HG03108 (cell line): ENCODE measurements at regions not wholly inside any gene's neighbourhood (a gene's known extent, or its start where the extent isn't known, plus 50 kb on each side); places are given as distances from the start of the nearest gene placed in this dataset.
"Not testable (repeated sequence)": the region's sequence is repeated elsewhere in the genome, so short reads cannot be mapped to it uniquely, and the experiment has no call there.

Source experiments
- ATAC-seq: cut with Tn5 transposase; IDR thresholded peaks from one replicate; pipeline ENCODE4 v1.9.1; 2021; ENCODE audit warnings: moderate library complexity; ENCODE audit not compliant: unreplicated experiment

DNA sequence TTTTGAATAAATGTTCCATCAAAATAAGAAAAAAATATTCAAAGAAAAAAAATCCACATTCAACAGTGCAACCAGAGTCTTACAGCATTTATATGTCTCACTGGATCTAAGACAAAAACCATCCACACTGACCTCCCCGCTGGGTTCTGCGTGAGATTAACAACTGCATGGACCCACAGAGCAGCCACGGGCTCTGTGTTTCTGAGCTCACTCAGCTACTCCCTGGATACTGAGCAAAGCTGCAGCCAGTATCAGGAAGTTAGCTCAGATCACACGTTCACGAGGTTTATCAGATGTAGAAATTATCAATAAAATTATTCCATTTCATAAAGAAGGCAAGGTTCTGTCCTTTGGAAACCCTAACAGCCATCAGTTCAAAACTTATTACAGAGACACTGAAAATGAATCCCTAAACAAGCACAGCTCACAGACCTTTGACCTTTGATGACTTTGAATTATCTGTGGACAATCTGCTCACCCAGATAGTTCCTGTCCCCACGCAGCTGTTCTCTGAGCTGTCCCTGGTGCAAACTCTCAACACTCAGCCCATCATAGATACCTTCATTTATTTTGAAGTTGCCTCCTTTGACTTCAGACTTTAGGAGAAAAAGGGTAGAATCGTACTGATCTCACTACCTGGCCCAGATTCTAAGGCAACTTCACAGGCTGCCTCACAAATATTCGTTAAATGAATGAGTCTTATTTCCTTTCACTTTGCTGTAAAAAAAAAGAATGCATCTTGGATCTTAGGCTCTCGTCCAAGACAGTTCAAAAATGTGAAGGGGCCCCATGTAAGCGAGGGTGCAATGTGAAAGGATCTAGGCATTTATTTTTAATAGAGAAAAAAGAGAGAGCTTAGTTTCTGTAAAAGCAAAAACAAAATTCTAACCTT lies 67.7 kb upstream of the SVIL start:
- no peak for ATAC-seq

DNA sequence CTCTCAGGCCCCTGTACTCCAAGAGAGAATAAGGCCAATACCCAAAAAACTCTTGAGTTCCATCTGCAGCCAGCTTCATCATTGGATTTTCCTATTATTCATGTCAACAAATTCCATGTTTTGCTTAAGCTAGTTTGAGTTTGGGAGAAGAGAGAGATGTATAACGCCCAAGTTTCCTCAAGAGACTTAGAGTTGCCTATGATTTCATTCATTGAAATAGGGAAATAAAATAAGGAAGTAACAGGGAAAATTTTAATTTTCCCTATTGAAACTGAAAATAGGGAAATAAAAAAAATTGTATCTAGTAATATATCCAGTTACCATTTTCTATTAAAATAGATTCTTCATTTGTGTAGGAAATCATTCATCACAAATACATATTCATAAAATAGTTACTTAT lies 66.5 kb upstream of the SVIL start:
- ATAC-seq: no peak

DNA sequence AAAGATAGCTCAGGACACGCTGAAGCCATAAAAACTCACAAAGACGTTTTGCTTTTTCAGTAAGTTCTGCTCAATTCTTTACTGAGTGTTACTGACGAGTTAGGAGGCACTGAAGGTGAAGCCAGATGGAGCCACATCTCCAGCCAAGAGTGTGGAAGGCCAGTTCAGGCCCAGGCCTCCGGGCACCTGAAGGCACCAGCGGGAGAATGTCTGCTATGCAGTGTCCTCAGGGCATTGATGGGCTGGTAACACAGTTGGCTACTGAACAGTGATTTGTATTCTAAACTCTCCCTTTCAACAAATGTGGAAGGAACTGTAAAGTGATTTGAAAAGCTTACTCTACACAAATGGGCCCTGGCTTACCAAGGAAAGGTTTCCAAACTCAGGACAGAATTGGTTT lies 64.8 kb upstream of the SVIL start:
- ATAC-seq: no peak

DNA sequence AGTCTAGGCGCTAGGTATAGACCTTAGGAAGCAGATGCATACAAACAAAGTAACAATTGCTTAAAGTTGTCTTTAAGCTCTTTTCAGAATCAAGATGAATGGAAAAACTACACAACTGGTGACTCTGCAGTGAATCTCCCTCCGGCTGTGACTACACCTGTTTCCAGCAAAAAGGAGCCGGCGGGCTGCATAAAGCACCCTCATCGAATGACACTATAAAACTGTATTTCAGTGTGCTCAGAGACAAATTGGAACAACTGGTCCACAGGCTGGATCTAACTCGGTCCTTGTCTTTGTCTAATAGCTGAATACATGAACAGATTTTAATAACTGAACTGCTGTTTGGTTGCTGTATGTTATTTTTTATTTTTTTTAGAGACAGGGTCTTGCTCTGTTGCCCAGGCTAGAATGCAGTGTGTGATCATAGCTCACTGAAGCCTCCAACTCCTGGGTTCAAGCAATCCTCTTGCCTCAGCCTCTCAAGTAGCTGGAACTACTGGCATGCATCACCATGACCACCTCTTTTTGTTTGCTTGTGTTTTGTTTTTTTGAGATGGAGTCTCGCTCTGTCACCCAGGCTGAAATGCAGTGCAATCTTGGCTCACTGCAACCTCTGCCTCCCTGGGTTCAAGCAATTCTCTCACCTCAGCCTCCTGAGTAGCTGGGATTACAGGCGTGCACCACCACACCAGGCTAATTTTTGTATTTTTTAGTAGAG lies 64.2 kb upstream of the SVIL start:
- ATAC-seq: no peak

DNA sequence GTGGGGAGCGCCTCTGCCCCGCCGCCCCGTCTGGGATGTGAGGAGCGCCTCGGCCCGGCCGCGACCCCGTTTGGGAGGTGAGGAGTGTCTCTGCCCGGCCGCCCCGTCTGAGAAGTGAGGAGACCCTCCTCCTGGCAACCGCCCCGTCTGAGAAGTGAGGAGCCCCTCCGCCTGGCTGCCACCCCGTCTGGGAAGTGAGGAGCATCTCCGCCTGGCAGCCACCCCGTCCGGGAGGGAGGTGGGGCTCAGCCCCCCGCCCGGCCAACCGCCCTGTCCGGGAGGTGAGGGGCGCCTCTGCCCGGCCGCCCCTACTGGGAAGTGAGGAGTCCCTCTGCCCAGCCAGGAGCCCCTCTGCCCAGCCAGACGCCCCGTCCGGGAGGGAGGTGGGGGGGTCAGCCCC lies 61.8 kb upstream of the SVIL start:
- ATAC-seq: not testable (repeated sequence)

DNA sequence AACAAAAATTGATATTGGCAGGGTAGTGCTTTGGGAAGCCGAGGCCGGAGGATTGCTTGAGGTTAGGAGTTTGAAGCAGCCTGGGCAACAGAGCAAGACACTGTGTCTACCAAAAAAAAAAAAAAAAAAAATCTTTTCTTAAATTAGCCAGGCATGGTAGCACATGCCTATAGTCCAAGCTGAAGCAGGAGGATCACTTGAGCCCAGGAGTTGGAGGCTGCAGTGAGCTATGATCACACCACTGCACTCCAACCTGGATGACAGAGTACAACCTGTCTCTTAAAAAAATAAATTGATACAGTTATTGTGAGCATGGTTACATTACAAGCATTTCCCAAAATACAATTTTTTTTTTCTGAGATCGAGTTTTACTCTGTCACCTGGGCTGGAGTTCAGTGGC lies 59.4 kb upstream of the SVIL start:
- no peak for ATAC-seq

DNA sequence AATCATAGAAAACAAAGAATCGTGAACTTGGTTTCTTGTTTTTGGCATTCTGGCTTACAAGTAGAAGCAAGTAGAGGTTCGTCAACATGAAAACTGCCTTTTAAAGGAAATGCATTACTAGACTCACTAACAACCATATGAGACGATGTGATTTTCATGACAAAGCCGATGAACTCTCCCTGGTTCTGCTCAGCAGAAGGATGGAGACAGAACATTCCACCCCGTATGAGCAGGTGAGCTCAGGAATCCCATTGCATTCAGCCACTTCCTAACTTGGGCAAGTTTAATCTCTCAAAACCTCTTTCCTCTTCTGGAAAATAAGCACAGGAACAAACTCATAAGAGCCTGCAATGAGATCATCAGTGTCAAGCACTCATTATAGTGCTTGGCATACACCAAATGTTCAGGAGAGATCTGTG lies 57.4 kb upstream of the SVIL start:
- ATAC-seq: no peak

DNA sequence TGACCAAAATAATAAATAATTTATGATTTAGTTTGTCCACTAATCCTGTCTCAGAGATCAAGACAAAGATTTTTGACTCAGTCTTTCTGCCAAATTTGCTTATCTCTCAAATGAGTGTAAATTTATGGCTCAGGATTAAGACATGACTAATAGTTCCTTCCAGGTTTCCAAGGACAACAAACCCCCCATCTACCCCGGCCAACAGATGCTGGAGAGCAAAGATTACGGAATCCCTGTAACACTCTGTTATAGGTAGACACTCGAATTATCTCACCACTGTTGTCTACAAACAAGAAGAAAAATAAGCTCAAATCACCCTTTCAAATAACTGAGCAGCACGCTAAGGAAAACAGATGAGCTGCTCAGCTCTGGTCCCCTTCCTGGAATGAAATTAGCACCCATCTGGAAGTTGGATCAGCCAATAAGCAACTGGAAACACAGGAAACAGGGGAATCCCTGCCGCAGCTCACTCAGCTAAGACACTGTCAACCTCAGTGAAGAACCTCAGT lies 56.8 kb upstream of the SVIL start:
- no peak for ATAC-seq

DNA sequence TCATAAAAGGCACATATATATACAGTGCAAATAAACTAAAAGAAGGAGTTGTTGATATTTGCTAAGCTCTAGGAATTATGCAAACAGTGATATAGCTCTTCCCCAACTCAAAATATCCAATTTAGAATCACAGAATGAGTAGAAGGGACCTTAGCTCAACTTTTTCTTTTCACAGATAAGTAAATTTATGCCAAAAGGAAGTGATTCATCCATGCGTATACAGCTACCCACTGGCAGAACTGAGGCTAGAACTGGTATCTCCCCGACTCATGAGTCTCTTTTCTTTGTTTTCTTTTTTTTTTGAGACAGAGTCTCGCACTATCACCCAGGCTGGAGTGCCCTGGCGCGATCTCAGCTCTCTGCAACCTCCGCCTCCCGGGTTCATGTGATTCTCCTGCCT lies 54.2 kb upstream of the SVIL start:
- ATAC-seq: no peak

DNA sequence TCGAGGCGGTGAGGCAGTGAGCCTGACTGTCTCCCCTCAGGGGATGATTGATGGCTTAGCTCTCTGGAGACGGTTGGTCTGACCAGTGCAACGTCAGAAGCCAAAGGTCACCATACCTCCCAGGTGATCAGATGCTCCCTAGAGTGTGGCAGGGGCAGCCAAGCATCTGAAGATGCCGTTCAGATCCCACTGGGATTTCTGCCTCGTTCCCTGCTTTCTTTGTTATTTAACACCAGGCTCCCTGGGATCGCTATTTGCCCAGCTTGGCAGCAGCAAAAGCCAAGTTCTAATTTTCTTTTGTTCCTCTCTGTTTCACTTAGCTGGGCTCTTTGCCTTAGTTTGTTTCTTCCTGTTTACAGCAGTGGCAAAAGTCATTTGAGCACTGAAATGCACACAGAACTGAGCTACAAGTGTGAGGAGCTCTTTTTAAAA lies 53.5 kb upstream of the SVIL start:
- no peak for ATAC-seq

DNA sequence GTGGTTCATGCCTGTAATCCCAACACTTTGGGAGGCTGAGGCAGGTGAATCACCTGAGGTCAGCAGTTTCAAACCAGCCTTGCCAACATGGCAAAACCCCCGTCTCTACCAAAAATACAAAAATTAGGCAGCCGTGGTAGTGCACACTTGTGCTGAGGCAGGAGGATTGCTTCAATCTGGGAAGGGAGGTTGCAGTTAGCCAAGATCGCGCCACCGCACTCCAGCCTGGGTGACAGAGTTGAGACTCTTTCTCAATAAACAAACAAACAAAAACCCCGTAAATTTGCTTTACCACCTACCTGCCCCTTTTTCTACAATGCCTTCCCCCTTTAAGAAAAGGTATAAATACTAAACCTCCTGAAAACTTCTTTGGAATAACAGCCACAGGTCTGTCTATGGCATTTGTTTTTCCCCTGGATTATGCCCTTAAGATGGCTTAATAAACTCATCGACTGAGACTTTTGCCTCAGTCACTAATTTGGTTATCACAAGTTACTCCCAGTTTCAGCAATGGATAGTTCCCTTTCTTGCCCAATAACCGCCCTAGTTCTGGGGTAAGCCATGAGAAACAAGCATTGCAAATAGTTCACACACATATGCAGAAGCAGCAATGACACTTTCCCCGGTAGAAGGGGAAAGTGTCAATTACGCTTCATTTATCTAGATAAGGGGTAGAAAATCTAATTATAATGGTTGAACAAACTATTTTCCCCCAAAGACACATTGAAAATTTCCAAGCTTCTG lies 52.8 kb upstream of the SVIL start:
- ATAC-seq: no peak

DNA sequence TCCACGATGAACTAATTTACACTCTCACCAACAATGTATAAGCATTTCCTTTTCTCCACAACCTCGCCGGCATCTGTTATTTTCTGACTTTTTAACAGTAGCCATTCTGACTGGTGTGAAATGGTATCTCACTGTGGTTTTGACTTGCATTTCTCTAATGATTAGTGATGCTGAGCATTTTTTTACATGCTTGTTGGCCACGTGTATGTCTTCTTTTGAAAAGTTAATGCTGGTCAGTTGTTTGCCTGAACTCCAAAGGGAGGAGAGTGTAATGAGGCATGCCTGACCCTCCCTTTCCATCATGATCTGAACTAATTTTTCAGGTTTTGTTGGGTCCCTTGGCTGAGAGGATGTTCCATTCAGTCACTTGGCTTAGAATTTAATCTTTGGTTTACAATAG lies 50.7 kb upstream of the SVIL start:
- no peak for ATAC-seq
